GM12891 (cell line): ENCODE measurements at regions not wholly inside any gene's neighbourhood (a gene's known extent, or its start where the extent isn't known, plus 50 kb on each side); places are given as distances from the start of the nearest gene placed in this dataset.

ENCODE experiments used
- POLR2A ChIP-seq: IDR thresholded peaks from 2 replicates; pipeline ENCODE4 v1.6.1; 2011; ENCODE audit warnings: low read depth, low read length, control low read depth
- POLR2AphosphoS5 ChIP-seq: IDR thresholded peaks from 2 replicates; pipeline ENCODE4 v1.6.1; 2011; ENCODE audit warnings: low read depth, low read length, control low read depth
- SPI1 ChIP-seq: IDR thresholded peaks from 2 replicates; pipeline ENCODE4 v1.6.1; 2011; ENCODE audit warnings: low read depth, low read length, control low read depth
- TAF1 ChIP-seq: IDR thresholded peaks from 2 replicates; pipeline ENCODE4 v1.6.1; 2011; ENCODE audit warnings: low read depth, low read length, control low read depth

DNA sequence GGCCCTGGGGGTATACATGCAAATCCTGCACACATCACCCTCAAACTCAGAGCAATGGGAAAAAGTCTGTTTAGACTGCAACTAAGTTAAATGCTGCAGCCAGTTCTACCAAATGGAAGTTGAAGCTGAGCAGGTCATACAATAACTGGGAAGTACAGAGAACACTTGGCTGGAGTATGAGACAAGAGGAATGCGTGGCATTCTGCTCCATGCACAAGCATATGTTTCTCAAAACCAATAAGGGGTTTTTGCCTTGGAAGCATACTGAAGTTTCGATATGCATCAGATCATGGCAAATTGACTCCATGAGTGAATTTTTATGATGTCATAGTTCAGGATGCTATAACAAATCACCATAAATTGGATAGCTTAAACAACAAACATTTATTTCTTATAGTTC, 193.8 kb downstream of the COL12A1 start:
- TF ChIP-seq SPI1 (no peak), POLR2A (no peak), TAF1 (no peak), POLR2AphosphoS5 (no peak)
